ENCODE measurements at regions not wholly inside any gene's neighbourhood (a gene's known extent, or its start where the extent isn't known, plus 50 kb on each side); places are given as distances from the start of the nearest gene placed in this dataset.

DNA sequence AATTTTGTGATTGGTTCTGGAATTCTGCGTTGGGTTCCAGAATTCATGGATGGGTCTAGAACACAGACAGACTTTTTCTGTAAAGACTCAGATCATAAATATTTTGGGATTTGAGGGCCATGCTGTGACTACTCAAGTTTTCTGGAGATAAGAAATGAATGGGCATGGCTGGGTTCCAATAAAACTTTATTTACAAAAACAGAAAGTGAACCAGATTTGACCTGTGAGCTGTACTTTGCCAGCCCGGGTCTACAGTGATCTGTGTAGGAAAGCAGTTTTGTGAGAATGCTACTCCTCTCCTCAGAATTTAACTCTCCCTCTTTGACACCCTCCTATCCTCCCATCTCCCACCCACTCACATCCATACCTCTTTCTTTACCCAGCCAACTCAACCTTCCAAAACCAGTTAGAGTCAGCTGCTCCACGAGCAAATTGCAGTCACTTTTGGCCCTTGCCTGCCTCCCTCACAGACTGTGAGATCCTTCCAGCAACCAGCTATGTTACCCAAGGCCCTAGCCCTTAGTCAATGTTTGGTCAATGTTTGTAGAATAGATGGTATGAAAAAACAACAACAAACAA, 312.8 kb upstream of the ZMIZ1 start:
- TF ChIP-seq NFIC (IDR thresholded peaks at IDR 0.05) (0 out of 2 replicates have a peak, but pooled peaks have one; percentile 5), TCF12 (IDR thresholded peaks at IDR 0.05; ENCODE audit: low read depth) (no peak)

Data from Ishikawa (cell line).